ENCODE measurements at regions not wholly inside any gene's neighbourhood (a gene's known extent, or its start where the extent isn't known, plus 50 kb on each side); places are given as distances from the start of the nearest gene placed in this dataset.

DNA sequence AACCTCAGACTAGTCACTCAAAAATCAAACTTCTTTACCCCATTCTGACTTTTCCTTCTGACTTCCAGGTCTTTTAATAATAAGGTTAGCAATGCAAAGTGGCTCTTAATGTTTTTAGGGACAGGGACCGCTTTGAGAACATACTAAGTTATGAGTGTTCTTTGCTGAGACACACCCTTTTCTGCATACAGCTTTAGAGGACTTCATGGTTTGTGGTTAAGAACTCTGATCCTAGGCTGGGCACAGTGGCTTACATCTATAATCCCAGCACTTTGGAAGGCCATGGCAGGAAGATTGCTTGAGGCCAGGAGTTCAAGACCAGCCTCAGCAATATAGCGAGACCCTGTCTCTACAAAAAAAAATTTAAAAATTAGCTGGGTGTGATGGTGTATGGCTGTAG lies 85.8 kb upstream of the CACNA2D3 start:
- DNase-seq (ENCODE audit: low read depth in 1 of 2, low spot score in 2 of 2) (no peak), FAIRE-seq (no peak)
- Histone ChIP-seq H4K91ac (replicated peaks; ENCODE audit: insufficient read length, low read length) (no peak overlapping the region), H3K27me3 (replicated peaks in 1 of 4; ENCODE audit: control insufficient read depth in 3 of 4, extremely low read depth in 1 of 4, insufficient read depth in 3 of 4, low read length in 3 of 4) (no peaks in the 10 kb centered on the region), H2BK20ac (ENCODE audit: low read length) (no peak overlapping the region), H3K4me1 (replicated peaks in 1 of 4; ENCODE audit: control insufficient read depth in 3 of 4, insufficient read depth in 4 of 4, low read length in 3 of 4) (no peaks in the 10 kb centered on the region), H3K18ac (ENCODE audit: extremely low read depth, low read length) (no peak overlapping the region), H4K8ac (ENCODE audit: extremely low read depth, insufficient read depth, low read length) (no peak overlapping the region), H2AFZ (ENCODE audit: low read length) (no peak overlapping the region), H2AK5ac (ENCODE audit: low read depth, low read length) (no peak overlapping the region), H3K36me3 (ENCODE audit: control insufficient read depth in 2 of 4, insufficient read depth in 4 of 4, low read length in 3 of 4) (no peaks in the 10 kb centered on the region), H3K9ac (replicated peaks in 1 of 4; ENCODE audit: extremely low read depth in 1 of 4, low read depth in 3 of 4, low read length in 3 of 4) (no peak overlapping the region), H3K23me2 (ENCODE audit: low read depth, low read length) (no peaks in the 10 kb centered on the region; the same call in 1 of the 2 replicates), H2BK5ac (ENCODE audit: low read depth, low read length) (no peak overlapping the region), H3K9me3 (ENCODE audit: insufficient read depth in 2 of 2, low read depth in 1 of 2, low read length in 1 of 2) (no peaks in the 10 kb centered on the region), H3K23ac (ENCODE audit: insufficient read length) (no peak overlapping the region), H2BK15ac (ENCODE audit: low read length) (no peak overlapping the region), H3K14ac (ENCODE audit: insufficient read length) (no peak overlapping the region), H3K79me2 (ENCODE audit: control insufficient read depth in 1 of 2, insufficient read depth in 2 of 2, low read length in 2 of 2) (no peaks in the 10 kb centered on the region), H2BK120ac (replicated peaks; ENCODE audit: low read depth, low read length) (no peak overlapping the region), H3K4me3 (ENCODE audit: extremely low read depth in 1 of 4, insufficient read depth in 2 of 4, low read depth in 3 of 4, low read length in 4 of 4) (no peak overlapping the region), H3K79me1 (ENCODE audit: low read depth, low read length) (no peaks in the 10 kb centered on the region), H3K56ac (replicated peaks; ENCODE audit: insufficient read length, low read depth, low read length) (no peak overlapping the region), H4K20me1 (replicated peaks in 1 of 2; ENCODE audit: control insufficient read depth in 1 of 2, insufficient read depth in 2 of 2, low read length in 2 of 2) (no peaks in the 10 kb centered on the region), H2BK12ac (ENCODE audit: low read depth, low read length) (no peak overlapping the region), H3K4me2 (ENCODE audit: insufficient read depth in 1 of 2, low read depth in 2 of 2, low read length in 2 of 2) (no peak overlapping the region), H4K5ac (ENCODE audit: insufficient read length, low read depth, low read length) (no peak overlapping the region), H3K4ac (replicated peaks; ENCODE audit: insufficient read length, low read depth, low read length) (no peak overlapping the region), H3K27ac (ENCODE audit: low read depth, low read length) (no peak overlapping the region)
- TF ChIP-seq POLR2AphosphoS5 (IDR thresholded peaks at IDR 0.05; ENCODE audit: low read depth, low read length), result no peak
- WGBS, 2 experiments (ENCODE audit: extremely low coverage in 1 of 2, insufficient coverage in 1 of 2, insufficient read length in 1 of 2, insufficient replicate concordance in 2 of 2, low coverage in 1 of 2, low lambda C conversion rate in 2 of 2, missing lambda C conversion rate in 1 of 2), result 89% methylated on average over 2 of the region's 2 CpGs; no CpG with 5 or more reads in 1 of the 2 experiments
- ChIA-PET CTCF (ENCODE audit: partially characterized antibody) (interaction anchor here (1.3 kb wide), 1 partner anchor 16 kb away, joined by 3 read pairs; no protein-coding TSS in a partner anchor), POLR2A (ENCODE audit: partially characterized antibody) (no interaction called here)

All from H1 (cell line).